Suppressor macrophage treated with lipopolysaccharide for 4 hours (primary cell): ENCODE measurements at regions not wholly inside any gene's neighbourhood (a gene's known extent, or its start where the extent isn't known, plus 50 kb on each side); places are given as distances from the start of the nearest gene placed in this dataset.
"Not testable (repeated sequence)": the region's sequence is repeated elsewhere in the genome, so short reads cannot be mapped to it uniquely, and the experiment has no call there.

ENCODE experiments used
- DNase-seq: peaks from one replicate; pipeline ENCODE4 v3.0.0-alpha.2; 2020

DNA sequence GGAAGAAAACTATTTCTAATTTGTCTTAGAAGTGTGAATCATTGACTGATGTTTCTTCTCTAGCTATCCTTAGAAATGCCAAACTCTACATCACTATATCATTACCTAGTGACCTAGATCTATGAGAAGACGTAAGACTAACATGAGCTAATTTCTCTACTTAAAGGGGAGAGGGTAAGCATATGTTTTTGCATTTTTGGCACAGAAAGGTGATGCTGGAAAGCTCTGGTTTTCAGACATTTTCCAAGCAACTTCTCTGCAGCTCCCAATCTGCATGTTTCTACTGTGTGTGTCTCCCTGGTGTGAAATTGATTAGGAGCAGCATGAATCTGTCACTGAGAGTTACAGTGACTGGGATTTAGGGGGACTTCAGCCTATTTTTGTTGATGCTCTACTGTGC is 235.2 kb upstream of the LINC00305 start:
- no peak for DNase-seq

DNA sequence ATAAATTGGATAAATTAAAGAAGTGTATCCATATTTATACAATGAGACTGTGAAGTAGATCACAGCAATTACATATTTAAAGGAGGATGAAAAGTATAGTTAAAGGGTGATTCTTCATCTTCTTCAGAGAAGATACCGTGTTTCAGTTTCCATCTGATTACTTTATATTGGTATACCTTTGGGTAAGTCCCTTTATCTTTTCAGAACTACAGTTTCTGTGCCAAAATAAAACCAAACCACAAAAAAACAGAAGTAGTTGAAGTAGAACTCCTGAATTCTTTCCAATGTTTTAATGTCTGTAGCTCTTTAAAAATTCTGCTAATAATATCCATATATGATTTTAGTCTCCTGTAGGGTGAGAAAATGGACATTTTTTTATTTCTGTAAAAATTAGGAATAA is 231.2 kb upstream of the LINC00305 start:
- no peak for DNase-seq

DNA sequence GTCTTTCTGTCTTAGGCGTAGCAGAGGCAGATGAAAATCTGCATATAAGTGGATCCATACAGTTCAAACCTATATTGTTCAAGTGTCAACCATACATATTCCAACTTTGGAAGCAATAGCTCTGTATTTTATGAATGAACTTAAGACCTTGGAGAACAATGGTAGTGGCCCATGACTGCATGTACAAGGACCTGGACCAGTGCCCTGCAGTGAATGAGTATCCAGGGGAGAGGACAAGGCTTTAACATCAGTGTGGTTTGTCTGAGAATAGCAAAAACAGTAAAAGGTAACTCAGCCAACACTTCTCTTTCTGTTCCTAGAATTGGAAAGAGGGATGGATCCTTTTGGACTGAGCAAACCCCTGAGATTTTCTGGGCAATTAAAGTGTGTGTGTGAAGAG is 230.8 kb upstream of the LINC00305 start:
- DNase-seq: no peak

DNA sequence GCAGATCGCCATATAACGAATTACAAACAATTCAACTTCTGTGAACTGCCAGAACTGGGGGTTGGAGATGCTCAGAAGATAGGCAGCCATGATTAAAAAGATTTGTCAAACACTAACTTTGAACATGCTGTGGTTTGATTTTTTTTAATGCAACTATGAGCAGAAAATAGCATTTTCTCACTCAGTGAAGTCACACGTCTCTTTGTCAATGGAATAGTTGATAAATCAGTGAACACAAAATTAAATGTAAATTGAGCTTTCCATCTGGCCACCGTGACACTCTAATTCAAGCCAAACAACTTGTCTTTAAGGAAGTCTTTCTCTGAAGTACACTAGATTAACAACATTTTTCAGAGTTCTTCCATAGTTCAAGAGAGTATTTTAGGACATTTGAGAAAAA is 228.6 kb upstream of the LINC00305 start:
- no peak for DNase-seq

DNA sequence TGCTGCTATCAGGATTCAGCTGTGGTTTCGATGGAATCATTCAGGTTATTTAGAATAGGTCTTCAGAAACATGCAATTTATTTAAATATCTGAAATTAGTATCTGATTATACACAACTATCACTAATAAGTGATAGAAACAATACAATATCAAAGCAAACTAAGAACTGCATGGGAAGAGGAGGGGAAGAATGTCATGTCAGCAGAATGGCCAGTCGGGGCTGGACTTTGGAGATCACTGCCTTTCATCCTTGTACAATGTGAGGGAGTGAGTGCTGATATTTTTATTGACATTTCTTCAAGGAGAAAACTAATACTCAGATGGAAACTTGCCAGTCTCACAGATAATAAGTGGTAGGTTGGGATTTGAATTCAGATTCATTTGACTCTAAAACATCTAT is 224.0 kb upstream of the LINC00305 start:
- no peak for DNase-seq

DNA sequence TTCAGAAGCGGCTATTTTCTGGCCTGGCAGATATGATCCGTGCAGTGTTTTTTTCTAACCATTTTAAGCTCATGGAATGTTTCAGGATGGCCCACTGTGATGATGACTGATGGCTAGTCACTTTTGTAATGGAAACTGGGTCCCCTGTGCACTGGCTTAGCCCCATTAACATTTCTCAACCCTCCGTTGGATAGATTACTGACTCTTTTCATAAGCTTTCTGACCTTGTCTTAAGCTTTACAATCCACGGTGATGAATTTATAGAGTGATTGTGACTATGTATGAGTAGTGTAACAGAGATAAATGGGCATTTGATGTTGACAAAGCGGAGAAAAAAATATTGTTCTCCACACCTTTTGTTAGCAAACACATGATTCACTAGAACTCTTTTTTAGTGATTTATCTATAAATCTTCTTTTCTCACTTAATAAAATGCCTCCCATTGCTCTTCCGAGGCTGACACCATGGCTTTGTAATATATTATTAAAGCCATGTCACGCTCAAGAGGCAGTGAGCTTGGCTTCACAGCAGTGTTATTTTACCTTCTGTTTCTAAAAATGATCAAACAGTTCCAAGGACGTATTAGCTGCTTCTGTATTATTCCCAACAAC is 221.0 kb upstream of the LINC00305 start:
- not testable (repeated sequence) for DNase-seq

DNA sequence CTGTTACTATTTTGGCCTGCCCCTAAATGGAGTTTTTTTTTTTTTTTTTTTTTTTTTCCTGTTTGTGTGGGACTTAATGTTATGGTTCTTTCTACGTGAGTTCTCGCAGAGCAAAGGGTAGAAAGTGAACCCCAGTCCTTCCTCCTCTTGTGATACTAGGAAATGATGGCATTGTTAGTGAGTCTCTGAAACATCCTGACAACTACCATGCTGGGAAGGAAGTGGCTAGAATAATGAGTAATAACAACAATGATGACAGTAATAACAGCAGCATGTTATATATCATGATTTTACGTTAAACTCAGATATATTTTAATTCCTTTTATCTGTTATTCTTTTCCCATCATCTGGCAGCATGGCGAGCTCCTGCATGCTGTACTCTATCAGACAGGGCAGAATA is 216.2 kb upstream of the LINC00305 start:
- no peak for DNase-seq

DNA sequence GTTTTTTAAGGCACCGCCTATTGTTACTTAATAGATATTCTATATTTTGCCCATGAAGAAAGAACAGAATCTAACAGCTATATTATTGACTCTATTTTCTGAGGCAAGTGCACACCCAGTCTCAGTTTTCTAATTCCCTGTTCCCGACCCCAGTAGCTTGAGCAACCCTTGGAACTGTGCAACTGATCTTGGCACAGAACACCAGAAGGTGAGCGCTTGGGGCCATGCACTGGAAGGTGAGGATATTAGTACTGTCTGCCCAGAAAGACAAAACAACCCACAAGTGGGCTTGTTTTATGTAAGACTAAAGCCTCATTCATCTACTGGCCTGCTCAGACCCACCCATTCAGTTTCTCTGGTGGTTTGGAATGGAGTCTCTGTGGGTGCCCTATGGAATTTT is 188.8 kb upstream of the LINC00305 start:
- no peak for DNase-seq

DNA sequence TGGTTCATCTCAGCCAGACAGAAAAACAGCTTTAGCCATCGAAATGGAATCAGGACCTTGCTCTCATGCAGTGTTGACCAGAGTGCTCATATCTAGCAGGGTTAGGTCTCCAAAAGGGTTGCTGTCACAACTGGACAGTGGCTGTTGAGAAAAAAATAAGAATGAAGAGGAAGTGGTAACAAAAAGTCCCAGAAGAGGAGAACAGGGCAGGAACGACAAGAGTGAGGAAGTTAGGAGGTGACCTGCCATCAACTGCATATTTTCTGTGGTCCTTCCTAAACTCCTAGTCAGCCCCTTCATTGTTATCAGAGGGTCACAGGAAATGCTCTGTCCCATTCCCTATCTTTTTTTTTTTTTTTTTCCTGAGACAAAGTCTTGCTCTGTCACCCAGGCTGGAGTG is 188.1 kb upstream of the LINC00305 start:
- DNase-seq: no peak

DNA sequence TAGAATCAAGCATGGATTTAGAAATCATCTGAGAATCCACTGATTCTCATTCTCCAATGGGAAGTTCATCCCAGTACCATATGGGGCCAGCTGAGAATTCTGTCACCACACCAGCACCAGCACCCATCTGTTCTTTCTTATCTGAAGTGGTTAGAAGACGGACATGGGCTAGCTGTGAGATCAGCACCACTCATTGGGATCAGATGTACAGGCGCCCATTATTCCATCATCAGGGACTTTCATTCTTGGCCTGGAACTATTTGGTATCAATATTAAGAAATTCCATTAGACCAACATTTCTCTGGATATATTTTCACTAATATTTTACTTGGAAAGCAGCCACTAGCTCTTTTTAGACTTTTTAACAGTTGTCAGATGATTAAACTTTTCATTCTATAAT is 185.9 kb upstream of the LINC00305 start:
- DNase-seq: no peak

DNA sequence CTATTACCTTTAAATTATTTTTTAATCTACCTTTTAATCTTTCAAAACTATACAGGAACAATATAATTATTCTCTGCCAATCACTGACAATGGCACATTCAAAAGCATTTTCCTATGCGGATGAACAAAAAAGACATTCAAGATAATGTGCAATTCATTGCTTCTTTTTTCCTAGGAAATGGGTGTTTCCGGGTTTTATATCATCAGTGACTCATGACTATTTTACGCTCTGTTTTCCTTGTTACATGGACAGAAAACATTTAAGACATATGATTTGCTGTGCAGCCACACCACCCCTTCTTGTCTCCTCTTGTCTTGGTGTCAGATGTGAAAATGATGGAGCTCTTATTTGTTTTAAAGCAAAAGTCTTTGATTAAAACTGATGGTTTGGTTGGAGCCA is 184.7 kb upstream of the LINC00305 start:
- DNase-seq: no peak

DNA sequence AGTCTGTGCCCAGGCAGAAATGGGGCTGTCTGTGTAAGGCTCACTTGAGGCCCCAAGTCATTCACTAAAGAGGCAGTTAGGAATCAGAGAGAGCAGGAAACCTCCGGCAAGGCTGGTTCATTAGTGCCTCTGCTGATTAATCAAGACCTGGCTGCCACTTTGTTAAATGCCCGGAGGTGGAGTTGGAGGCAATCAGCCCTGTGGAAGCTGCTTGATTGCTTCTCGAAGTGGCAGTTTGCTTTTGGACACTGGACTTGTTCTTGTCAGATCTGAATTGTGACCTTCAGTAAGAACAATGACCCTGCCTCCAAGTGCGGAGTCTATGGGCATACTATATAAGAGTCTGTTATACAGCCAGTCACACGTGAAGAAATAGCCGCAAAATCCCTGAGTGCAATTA is 183.9 kb upstream of the LINC00305 start:
- no peak for DNase-seq

DNA sequence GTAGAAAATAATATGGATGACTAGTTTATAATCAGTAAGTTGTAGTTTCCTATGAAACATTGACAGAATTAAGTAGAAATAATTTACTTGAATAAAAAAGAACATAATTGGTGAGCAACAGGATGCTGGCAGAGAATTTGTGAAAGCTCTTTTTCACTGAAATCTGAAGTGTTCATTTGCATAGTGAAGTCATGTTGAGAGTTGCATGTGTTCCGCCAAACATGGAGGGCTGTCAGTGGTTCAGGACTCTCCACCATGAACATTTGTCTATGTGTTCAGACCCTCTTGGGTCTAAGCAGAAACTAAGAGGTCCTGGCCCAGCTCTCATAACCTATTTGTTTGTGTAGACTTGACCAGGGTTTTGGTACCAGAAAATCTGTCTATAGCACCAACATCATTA is 182.5 kb upstream of the LINC00305 start:
- no peak for DNase-seq

DNA sequence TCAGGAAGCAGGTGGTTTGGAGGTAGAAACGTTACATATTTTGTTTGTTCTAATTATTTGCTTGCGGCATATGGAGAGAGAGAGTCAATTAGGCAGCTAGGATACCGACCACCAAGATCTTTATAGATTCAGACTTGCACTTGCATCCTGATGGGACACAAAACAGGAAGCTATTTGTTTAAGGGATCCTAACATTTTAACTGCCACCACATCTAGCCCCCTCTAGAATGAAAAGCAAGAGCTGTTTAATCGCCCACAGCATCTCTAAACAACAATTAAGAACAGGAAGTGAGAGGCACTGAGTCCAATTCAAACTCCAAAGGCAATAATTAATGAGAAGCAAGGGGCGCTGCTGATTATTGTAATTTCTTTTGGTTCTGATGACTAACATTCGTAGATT is 182.0 kb upstream of the LINC00305 start:
- no peak for DNase-seq

DNA sequence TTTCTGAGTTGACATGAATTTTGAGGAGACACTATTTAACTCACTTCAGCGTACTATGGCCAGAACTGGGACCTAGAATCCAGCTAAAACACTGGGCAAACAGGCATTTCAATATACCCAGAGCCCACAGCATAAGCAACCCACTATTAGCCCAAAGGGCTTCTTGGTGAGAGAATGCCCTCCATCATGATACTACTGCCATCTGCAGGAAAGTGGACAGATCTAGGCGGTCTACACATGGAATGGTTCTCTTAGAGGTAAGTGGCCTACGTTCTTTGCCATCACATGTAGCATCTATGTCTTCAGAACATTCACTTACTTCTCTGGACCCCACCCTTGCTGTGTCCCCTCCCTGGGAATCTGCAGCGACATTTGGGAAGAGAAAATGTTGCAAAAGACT is 181.3 kb upstream of the LINC00305 start:
- DNase-seq: no peak

DNA sequence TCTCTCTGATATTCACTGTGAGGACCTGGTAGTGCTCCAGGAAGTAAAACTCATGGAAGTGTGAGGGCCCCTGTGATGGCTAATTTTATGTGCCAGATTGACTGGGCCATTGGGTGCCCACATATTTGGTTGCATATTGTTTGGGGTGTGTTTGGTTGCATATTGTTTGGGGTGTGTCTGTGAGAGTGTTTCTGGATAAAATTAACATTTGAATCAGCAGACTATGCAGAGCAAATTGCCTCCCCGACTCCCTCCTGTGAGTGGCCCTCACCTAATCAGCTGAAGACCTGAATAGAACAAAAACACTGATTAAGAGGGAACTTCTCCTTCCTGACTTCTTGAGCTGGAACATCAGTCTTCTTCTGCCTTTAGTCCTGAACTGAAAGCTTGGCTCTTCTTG is 173.3 kb upstream of the LINC00305 start:
- no peak for DNase-seq

DNA sequence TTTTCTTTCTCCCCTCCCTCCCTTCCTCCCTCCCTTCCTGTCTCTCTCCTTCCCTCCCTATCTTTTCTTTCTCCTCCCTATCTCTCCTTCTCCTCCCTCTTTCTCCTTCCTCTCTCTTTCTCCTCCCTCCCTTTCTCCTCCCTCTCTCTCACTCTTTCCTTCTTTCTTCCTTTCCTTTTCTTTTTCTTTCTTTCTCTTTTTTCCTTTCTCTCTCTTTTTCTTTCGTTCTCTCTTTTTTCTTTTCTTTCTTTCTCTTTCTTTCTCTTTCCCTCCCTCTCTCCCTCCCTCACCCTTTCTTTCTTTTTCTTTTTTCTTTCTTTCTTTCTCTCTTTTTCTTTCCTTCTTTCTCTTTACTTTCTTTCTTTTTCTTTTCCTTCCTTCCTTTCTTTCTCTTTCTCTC is 169.7 kb upstream of the LINC00305 start:
- DNase-seq: no peak

DNA sequence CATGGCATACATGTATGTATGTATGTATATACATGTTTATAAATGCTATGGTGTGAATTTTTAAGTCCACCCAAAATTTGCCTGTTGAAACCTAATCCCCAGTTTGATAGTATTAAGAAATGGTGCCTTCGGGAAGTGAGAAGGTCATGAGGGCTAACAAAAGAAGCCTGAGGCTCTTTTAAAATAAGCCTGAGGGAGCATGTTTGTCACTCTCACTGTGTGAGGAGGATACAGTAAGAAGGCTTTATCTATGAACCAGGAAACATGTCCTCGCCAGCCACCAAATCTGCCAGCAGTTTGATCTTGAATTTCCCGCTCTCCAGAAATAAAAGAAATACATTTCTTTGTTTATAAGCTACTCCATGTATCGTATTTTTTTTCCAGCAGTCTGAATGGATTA is 163.0 kb upstream of the LINC00305 start:
- DNase-seq: no peak

DNA sequence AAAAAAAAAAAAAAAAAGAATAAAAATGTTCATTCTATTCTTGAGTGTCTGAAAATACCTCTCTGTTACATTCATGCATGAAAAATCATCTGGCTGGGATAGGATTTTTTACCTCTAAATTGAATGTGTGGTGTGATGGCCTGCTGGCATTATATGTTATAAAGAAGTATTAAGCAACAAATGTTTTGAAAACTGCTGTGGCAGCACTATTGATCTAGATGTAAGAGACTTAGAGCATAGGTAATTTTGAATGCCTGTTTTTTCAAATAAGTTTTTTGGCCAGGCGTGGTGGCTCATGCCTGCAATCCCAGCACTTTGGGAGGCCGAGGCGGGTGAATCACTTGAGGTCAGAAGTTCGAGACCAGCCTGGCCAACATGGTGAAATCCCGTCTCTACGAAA is 147.0 kb upstream of the LINC00305 start:
- no peak for DNase-seq

DNA sequence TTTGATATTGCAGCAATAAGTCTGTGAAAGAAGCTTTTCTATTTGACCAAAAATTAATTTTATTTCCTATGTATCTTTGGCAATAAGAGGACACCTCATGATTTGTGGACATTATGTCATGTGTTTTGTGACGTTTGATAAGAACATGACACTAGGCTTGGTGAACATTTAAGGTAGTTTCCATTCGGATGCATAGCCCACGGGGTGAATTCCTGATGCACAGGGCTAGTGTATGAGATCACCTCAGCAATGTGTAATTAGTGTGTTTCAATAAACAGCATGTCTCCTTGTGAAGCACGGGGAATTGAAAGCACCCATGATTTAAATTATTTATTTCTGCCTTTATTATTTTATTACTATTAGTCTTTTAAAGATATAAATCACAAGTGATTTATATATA is 146.1 kb upstream of the LINC00305 start:
- DNase-seq: no peak

DNA sequence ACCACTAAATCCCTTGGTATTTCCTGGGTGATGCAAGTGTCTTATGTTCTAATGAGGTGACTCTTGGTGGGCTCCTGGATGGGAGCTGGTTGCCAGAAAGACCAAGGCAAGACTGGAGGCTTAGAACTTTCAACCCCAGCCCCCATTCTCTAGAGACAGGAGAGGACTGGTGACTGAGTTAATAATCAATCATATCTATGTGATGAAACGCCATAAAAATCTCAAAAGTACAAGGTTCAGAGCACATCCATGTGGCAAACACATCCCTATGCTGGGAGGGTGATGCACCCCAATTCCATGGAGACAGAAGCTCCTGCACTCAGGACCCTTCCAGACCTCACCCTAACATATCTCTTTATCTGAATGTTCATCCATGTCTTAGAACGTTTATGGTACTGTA is 139.5 kb upstream of the LINC00305 start:
- DNase-seq: no peak

DNA sequence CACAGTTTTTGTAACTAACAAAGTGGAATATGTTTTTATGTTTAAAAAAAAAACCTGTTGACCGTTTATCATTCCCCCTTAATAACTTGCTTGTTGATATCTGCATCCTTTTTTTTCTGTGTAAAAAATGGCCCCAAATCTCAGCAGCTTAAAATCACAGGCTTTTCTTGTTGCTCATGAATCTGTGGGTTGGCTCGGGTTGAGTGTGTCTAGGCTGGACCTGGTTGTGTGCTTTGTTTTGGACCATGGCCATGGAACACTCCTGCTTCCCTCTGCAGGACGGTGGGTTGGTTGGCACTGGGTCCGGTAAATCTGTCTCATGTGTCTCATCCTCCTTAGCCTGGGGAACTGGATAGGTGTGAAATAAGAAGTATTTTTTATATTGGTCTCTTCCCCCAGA is 139.0 kb upstream of the LINC00305 start:
- DNase-seq: no peak

DNA sequence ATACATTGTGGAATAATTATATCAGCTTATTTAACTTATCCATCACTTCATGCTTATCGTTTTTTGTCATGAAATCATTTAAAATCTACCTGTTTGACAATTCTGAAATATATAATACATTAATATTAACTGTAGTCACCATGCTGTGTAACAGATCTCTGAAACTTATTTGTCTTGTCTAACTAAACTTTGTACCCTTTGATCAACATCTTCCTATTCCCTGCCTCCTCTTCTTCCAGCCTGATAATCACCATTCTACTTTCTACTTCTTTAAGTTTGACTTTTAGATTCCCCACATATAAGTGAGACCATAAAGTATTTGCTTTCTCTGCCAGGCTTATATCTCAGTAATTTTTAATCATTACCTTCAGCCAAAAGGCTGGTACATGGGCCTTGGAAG is 134.2 kb upstream of the LINC00305 start:
- no peak for DNase-seq

DNA sequence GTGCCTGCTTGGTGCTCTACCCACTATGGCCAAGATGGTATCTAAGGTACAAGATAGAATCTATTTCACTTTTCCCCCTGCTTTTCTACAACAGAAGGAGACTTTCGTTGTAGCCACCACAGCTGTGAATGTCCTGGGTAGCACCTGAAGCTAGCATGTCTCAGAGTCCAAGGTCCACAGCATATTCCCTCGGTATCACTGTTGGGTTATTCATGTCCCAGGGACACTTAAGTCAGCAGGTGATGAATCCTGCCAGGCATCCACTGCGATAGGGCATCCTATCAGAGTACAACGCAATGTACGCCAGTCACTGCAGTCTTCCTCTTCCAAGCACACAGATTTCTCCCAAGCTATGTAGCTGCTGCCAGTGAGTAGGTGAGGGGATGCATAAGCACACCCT is 129.1 kb upstream of the LINC00305 start:
- no peak for DNase-seq

DNA sequence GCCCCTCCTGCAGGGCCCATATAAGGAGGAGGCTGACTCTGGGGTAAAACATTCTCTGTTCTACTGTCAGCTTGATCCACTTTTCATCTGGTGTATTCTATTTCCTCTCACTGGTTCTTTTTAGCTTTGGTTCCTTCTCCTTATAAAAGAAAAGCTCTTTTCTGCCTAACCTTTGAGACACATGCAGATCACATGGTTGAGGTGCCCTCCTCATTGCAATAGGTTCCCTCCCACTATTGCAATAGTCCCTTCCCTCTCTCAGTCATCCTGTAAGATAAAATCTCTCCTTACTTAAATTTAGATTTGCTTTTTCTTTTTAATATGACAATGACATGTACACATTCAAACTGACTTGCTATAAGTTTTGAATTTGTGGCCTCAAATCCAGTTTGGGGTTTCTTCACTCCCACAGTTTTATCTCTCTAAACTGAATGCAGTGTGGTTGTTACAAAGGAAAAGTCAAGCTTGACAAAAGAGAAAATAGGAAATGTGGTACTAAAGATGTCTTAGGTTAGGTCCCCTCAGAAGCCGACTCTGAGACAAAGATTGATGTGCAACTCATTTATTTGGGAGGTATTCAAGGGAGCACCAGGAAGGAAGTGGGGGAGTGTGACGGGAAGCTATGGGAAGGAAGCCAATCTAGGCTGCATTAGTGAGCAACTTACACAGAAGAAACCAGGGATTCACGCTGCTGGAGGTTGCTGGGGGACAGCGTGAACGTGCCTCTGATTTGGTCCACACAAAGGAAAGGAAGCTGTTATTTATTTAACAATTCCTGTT is 127.6 kb upstream of the LINC00305 start:
- no peak for DNase-seq
